Islet of Langerhans (tissue), 1 donor: ENCODE measurements at regions not wholly inside any gene's neighbourhood (a gene's known extent, or its start where the extent isn't known, plus 50 kb on each side); places are given as distances from the start of the nearest gene placed in this dataset.

Experiments used
- FAIRE-seq: peaks from one replicate; lab custom pipeline; 2011; peaks lifted over from hg19 to GRCh38; lab: Jason Lieb, UNC

DNA sequence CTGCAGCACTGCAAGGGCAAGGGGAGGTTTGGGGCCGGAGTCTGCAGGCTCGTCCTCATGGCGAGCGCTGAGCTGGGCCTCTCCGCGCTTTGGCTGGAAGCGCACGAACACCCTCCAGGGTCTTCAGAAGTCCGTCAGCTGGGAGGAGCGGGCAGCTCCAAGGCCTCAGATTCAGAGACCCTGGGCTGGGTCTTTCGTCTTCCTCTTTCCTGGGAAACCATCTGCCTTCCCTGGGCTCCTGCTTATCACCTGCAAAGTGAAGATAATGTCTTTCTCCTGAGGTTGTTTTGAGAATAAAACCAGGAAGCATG, 525.6 kb downstream of the BRD1 start:
- FAIRE-seq, result no peak

DNA sequence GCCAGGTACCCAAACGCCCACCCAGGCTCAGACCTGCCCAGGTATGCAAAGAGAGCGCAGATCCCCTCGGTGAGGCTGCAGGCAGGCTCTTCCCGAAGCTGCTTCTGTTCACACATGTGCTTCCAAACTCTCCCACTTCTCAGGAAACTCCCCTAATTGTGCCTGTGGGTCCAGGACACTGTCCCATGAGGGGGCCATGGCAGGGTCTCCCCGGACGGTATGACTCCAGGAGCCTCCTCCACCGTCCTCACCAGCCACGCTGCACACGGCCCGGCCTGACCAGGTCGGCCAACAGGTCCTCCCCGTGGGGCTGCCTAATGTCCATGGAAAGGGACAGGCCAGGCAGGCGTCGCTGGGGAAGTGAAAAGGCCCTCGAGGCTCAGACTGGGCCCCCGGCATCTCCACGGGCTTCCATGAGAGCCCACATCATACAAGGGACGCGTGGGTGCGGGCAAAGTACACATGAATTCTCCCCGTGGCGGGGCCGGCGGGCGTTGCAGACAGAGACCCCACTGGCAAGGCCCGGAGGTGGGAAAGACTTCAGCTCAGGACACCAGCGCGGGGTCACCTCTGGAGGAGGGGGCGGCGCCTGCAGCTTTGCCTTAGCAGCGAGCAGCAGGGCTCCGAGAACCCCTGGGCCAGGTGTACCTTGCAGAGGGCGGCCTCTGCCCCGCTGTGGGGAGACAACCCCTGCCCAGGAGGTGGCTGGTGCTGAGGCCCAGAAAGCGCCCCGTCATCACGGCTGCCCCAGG, 526.1 kb downstream of the BRD1 start:
- FAIRE-seq, result no peak

DNA sequence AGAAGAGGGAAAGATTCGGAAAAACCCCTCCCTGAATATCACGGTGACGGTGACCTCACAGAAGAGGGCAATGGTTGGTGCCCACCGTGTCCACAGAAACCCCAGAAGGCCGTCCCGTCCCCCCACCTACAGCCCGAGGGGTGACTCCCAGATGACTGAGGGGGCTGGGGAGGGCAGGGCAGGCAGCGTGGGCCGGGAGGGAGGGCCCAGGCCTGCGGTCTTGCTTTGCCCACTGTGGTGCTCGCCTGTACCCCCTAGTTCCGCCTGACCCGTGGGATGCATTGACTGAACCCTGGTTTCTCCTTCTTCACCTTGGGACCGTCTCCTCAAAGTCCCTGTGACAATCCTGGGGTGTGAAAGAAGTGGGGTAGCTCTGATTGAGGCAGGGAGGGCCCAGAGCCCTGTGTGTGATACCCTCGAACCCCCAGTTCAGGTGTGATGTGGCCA, 526.7 kb downstream of the BRD1 start:
- no peak for FAIRE-seq

DNA sequence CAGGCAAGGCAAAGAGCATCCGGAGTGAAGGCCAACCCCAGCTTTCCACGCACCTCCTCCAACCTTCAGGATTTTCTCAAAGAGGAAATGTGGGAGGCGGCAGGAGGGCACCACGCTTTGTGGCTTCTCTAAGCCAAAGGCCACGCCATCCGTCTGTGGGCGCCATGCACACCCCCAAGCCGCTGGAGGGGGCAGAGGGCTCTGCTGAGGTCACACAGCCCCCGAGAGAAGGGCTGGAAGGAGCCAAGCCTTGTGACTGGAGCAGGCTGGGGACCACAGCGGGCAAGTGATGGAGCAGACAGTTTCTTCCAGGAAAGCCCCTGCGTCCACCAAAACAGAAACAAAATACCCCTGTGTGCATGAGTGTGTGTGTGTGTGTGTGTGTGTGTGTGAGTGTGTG, 527.4 kb downstream of the BRD1 start:
- no peak for FAIRE-seq

DNA sequence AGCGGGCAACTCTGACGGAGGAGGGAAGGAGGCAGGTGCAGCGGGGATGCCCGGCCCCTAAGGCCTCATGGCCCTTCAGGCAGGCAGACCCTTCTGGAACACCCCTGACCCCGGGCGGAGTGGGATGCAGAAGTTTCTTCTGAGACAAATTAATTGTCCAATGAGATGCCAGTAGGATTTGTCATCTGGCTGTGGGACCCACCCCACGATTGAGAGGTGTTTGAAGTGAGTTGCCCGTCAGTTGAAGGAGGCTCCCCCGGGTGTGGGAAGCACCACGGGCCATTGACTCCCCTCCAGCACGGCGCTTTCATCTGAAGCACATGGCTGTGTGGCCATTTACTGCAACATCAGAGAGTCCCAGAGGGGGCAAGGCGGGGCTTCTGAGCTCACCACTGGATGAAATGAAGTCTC, 527.8 kb downstream of the BRD1 start:
- no peak for FAIRE-seq

DNA sequence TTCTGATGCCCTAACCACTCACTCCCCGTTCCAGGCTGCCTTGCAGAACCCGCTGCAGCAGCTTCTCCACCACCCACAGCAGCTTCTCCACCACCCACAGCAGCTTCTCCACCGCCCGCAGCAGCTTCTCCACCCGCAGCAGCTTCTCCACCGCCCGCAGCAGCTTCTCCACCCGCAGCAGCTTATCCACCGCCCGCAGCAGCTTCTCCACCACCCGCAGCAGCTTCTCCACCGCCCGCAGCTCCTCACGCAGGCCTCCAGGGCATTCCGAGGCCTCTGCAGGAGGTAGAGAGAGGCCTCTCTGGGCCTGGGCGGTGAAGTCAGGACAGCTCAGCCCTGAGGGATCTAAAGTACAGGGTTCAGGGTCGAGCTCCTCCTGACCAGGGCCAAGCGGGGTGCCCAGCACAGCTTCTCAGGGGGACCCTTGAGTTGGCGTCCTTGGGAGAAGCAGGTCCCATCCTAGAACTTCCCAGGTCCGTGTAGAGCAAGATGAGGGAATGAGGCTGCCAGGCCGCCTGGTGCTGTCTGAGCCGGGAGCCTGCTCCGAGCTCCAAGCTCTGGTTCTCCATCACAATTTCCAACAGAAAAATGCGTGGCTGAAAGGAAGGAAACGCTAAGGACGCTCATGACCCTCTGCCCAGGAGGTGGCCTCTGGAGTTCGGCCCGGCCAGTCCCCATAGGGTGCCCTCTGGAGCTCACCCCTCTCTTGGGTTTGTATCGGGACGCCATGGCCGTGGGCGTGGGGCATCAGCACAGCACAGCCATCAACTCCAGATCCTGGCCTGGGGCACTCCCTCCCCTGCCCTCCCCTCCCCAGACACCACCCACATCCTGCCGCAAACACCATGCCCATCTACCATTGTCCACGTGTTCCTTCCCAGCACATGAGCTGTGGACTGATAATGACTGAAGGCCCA, 528.6 kb downstream of the BRD1 start:
- no peak for FAIRE-seq

DNA sequence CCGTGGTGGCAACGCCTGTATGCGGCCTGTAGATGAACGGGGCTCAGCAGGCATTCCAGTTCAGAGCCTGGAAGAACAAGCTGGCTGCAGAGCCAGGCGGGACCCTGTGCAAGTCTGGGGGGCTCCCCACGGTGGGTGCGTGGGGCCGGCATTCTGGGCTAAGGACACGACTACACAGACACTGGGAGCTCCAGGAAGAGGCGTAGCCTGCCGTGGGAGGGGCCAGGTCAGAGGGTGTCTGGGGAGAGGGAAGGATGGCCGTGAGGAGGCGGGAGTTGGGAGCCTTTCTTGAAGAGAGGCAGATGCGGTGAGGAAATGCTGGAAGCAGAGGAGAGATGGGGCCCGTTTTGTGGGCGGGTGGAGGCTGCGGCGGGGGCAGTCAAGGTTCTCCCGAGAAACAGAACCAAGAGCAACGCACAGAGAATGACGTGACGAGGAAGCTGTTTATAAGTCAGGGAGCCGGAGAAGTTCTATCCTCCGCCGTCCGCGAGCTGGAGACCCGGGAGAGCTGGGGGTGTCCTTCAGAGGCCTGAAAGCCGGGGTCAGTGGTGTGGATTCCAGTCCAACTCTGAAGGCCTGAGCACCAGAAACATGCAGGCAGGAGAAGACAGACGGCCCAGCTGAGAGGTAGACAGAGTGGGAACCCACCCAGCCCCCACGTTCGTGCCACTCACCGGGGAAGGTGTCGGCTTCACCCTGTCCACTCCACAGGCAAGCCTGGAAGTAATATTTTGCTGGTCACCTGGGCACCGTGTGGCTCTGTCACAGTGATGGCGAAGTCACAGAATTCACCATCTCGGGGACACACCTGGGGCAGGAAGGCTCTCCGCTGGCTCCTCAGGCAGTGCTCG, 529.6 kb downstream of the BRD1 start:
- no peak for FAIRE-seq

DNA sequence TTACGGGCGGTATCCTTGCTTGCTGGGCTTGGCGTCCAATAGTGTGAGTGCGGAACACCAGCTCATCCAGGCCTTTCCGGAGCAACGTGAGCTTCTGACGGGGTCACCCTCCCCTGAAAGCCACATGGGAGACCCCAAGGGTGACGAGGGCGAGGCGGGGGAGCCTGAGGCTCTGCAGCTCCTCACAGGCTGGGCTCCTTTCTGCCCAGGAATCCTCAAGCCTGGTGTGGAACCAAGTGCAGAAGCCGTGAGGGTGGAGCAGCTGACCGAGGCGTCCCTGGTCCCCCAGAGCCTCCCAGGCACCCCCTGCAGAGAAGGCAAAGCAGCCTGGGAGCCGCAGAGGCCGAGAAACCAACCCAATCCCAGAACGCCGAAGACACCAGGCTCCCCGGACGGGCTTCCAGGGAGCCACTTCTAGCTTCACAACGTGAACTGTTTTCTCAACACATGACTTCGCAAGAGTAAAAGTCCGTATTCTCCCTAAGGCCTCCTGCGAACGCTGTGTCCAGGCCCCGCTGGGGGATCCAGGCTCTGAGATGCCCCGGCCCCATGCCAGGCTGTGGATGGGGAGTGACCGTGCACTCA, 530.3 kb downstream of the BRD1 start:
- FAIRE-seq, result no peak

DNA sequence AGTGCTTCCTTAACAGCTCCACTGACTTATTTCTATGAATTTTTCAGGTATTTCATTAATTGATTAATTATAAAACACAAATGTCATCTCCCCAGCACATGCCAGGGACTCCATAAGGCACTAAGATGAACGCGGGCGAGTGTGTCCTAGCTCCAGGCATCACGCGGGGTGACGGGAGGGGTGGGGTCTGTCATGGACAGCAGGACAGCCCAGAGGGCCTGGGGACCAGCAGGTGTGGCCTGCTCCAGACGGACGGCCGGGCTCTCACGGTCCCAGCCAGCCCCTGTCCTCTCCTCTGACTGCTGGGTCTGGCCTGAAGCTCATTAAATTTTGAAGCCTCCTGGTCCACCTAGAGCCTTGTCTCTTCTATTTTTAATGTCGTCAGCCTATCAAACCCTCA, 531.1 kb downstream of the BRD1 start:
- no peak for FAIRE-seq

DNA sequence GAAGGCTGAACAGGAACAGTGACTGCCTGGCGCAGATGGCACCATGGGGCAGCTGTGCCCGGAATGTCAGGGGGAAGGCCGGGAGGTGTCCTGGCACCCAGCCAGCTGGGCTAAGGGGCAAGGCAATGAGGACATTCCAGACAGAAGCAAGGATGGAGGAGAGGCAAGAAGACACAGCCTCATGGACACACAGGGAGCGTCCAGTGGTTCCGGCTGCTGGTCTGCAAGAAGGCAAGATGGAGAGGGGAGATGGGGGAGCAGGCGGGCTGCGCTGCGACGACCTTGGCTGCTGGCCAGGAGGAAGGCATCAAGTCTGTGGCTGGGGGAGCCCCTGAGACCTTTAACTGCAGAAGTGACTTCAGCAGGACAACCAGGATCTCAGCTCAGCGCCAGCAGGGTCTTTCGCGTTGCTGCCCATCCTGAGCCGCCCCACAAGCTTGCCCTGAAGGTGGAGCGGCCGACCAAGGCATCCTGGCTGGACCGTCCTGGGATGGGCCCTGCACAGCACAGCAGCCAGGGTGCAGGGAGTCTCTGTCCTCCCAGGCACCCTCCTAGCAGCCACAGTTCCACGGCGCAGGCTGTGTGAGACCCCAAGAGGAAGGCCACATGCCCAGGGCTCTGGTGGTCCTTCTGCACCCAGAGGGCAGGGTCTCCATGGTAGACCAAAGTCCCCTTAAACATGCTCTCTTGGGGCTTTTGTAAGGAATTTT, 531.7 kb downstream of the BRD1 start:
- no peak for FAIRE-seq

DNA sequence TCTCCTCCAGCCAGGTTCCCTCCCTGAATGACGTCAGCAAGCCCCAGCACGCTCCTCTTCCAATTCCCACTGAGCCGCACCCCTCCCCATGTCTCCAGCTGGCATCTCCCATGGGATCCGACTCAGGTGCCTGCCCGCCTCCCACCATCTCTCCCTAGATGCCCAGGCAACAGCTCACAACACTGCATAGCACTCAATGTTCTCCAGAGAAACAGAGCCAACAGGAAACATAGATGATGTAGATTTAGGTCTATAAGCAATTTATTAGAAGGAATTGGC, 532.3 kb downstream of the BRD1 start:
- no peak for FAIRE-seq

DNA sequence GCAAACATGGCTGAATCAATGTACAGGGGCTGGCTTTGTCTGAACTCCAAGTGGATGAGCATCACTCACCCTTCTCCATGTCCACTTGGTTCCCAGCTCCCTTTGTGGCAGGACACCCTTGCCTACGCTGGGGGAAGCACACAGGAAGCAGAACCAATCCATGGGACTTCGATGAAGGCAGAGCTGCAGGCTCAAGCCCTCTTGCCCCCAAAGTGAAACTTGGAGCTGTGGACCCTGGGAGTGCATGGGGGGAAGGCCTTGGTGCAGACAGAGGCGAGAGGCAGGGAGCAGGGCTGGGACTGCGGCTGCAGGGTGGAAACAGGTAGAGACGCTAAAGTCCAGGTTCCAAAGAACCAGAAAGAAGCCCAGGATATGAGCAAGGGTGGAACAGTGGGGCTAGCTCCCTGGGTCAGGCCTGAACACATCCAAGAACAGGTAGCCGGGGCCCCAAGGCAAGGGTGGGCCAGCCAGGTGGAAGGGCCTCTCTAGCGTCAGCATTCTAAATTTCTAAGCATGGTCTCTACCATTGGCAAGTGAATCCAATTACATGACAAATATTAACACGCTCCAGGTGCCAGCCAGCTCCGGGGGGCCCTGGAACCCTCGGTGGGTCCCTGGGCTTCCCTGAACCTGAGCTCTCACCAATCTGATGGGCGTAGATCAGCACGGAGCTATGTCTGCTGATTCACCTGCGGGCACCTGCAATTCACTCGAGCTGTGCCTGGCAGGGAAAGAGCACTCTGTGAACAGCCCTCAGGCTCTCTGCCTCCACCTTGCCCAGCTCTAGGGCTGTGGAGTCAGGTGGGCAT, 532.8 kb downstream of the BRD1 start:
- FAIRE-seq, result no peak

DNA sequence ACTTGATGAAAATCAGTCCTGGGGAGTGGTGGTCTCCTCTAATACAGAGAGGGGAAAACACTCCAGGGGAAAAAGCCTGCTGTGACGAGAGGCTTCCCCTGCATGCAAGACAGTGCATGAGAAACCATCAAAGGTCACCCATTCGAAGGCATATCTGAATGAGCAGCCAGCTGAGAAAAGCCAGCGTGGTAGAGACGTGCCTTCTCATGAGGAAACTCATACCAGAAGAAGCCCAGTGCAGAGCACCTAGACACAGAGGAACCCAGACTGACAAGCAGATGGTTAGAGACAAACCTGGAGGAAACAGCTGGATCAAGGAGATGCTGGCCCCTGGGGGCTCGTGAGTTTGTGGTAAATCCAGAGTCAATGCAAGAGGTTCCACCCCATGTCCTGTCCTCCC, 534.8 kb downstream of the BRD1 start:
- no peak for FAIRE-seq

DNA sequence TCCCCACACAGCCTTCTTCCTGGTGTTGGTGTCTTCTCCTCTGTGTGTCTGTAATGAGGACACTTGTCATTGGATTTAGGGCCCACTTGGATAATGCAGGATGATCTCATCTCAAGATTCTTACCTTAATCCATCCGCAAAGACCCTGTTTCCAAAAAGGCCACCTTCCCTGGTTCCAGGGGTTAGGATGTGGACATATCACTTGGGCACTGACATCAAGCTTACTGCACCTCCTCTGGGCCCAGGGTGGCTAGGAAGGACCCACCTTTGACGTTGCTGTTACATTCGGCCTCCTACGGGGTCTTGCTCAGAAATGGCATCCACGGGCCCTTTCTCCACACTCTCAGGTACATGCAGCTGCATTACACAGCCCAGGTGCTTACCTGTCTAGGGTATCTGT, 535.9 kb downstream of the BRD1 start:
- no peak for FAIRE-seq

DNA sequence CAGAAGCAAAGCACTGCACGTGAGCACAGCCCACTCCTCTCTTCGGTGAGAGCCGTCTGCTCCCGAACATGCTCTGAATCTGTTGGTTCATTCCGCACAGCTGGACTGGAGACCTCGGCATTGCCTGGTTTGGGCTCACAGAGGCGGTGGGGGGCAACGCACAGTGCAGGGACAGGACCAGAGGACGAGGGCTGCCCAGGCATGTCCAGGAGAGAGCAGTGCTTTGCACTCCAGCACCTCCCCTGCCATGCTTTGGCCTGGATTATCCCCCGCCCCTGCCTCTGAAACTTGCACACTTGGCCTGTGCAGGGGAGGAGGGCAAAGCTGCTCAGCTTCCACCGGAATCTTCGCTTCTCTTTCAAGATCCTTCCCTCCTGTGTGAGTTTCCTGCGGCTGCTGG, 536.5 kb downstream of the BRD1 start:
- FAIRE-seq, result no peak

DNA sequence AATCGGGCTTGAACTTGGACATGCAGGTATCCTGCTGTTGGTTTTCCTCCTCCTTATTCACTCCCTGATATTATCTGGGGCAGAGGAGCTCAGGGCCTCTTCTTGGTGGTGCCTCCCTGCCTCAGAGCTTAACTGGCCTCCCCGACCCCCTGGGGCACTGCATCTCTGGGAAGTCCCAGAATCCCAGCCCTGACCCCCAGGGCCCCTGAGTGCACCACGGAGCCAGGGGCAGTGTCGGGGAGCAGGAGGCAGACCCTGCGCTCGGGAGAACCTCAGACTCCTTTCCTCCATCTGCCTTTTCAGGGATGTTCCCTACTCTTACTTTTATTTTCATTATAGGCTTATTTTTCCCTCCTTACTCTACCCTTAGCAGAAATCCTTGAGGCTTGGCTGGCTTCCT, 537.0 kb downstream of the BRD1 start:
- FAIRE-seq, result no peak

DNA sequence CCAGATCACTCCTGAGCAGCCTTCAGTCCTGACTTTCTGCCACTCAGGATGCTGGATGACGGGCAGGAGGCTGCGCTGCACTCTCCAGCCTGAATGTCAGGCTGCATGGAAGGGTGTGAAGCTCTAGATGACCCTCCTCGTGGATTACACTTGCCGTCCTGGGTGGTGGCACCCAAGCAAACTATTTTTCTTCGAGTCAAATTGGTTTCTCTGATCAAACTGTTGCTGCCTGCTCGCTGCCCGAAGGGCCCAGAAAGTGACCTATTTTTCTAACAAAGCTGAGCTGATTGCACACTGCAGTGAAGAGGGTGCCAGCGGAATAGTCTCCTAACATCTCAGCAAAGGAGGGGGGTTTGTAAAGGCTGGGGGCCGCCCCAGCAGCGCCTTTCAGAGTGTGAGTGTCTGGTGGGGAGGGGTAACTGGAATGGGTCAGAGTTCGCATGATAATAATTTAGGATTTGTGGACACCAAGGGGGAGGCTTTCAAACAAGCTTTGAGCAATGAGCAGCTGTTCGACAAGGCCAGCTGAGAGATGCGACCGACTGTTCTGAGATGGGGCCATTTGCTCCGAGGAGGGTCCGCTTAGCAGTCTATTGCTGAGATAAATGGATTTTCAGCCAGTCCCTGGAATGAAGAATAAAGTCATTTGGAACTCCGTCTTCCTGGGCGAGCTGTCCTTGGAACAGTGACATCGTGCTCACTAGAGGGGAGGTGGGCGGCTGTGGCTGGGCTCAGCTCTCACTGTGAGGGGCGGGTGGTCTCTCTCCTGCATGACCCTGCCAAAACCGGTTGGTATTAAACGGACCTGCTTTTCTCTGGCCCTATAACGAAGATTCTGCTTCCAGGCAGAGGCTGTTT, 537.6 kb downstream of the BRD1 start:
- no peak for FAIRE-seq

DNA sequence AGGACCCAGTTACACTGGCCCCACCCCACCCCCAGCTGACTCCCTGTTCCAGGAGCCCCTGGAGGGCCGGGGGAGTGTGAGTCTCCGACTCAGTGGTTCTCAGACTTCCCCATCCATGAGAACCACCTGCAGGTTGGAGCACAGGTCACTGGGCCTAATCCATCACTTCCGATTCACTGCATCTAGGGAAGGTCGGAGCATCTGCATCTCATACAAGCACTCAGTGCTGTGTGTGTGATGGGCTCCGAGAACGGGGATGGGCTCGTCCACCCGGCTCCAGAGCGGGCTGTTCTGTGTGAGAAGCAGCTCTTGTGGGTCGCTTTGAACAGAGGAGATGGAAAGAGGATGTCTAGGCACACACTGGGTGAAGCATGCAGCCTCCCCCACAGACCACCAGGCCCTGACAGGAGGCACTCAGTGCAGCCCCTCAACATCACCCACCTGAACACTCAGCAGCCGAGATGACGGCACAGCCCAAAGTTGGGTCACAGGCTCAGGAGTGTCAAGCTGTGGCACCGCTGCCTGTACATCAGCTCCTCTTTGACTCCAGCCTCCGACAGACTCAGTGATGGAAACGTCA, 541.4 kb downstream of the BRD1 start:
- no peak for FAIRE-seq

DNA sequence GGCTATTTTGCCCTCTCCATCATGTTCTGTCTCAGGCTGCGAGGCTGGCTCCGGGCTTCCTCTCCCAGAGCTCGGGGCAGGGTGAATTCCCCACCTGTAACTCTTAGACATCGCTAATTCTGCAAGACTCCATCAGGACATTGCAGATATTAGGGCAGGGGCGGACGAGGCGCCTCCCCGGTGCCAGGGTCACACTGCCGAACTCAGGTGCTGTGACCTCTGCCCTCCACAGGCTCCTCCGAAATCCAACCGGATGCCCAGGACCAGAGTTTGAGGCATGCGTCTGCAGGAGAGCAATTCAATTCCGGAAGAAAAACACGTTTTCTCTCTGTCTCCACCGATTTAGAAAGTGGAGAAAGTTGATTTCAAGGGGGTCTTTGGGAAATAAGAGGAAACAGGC, 542.7 kb downstream of the BRD1 start:
- FAIRE-seq, result no peak
